HCT116 (cell line): ENCODE measurements at regions not wholly inside any gene's neighbourhood (a gene's known extent, or its start where the extent isn't known, plus 50 kb on each side); places are given as distances from the start of the nearest gene placed in this dataset.

Source experiments
- ATAC-seq: fragments of 200-7000 bp; cut with Tn5 transposase; 2 replicates; pipeline ENCODE4 v1.9.1; 2020; ENCODE audit warnings: mild to moderate bottlenecking, moderate library complexity
- BruUV-seq: library from RNA; stranded (reverse); fragments of 400-500 nt; replicated peaks from 2 replicates; lab custom pipeline; 2021; lab: Mats Ljungman, UMichigan
- CTCF ChIA-PET: fragments of 300-600 bp; sonication (Branson Sonifier 250); formaldehyde crosslinking; loops from one replicate; lab custom pipeline; 2021; ENCODE audit warnings: antibody characterized with exemption; lab: Charles Lee
- POLR2A ChIA-PET: fragments of 300-600, 350-600 bp; sonication (Branson Sonifier 250); formaldehyde crosslinking; loops from one replicate; lab custom pipeline; 2021; ENCODE audit warnings: antibody characterized with exemption; lab: Charles Lee
- RAD21 ChIA-PET, 2 experiments: fragments of 300-600 bp; sonication (Branson Sonifier 250); formaldehyde crosslinking; loops; one replicate each; lab custom pipeline; 2023; ENCODE audit warnings: low total read pairs in 2 of 2; ENCODE audit not compliant: uncharacterized antibody in 2 of 2, unreplicated experiment in 2 of 2, low non-redundant PET in 1 of 2; lab: Charles Lee
- DNase-seq: peaks from one replicate; pipeline ENCODE4 v3.0.0-alpha.2; 2010; ENCODE audit warnings: low read depth, low spot score
- H2AFZ ChIP-seq: fragments of 200-600 bp; shearing (Covaris generic), sonication (generic); 2 replicates; pipeline ENCODE4 v1.6.1; 2017; ENCODE audit warnings: low read depth, mixed run types, mixed read lengths, antibody characterized with exemption, low read length; ENCODE audit not compliant: poor library complexity, severe bottlenecking
- H3K27ac ChIP-seq: 2 replicates; pipeline ENCODE4 v1.5.1; 2012; ENCODE audit warnings: low read depth, low read length
- H3K27me3 ChIP-seq: fragments of 200-600 bp; sonication (generic); 2 replicates; pipeline ENCODE4 v1.6.1; 2016; ENCODE audit warnings: mixed run types, low read length, mixed read lengths; ENCODE audit not compliant: insufficient read depth
- H3K36me3 ChIP-seq, 2 experiments: fragments of 200-500 bp in 1 of 2; fragments of 200-600 bp in 1 of 2; sonication (Bioruptor generic) in 1 of 2; sonication (generic) in 1 of 2; 2 replicates each; pipeline versions ENCODE4 v1.5.1 to v1.6.1; 2014 to 2016; ENCODE audit warnings: low read length in 2 of 2, inconsistent platforms in 1 of 2, mixed read lengths in 1 of 2, mixed run types in 1 of 2; ENCODE audit not compliant: insufficient read depth in 2 of 2, control insufficient read depth in 1 of 2
- H3K4me1 ChIP-seq, 2 experiments: fragments of 200-600 bp in 1 of 2; sonication (generic) in 1 of 2; 2 replicates each; pipeline versions ENCODE4 v1.5.1 to v1.6.1; 2012 to 2017; ENCODE audit warnings: low read length in 2 of 2, inconsistent platforms in 1 of 2, mild to moderate bottlenecking in 1 of 2, mixed read lengths in 1 of 2, mixed run types in 1 of 2, moderate library complexity in 1 of 2; ENCODE audit not compliant: insufficient read depth in 2 of 2, control insufficient read depth in 1 of 2
- H3K4me2 ChIP-seq: fragments of 200-600 bp; sonication (generic); 2 replicates; pipeline ENCODE4 v1.6.1; 2017; ENCODE audit warnings: mixed run types, low read length, mixed read lengths
- H3K4me3 ChIP-seq, 2 experiments: fragments of 200-600 bp in 1 of 2; sonication (generic) in 1 of 2; replicated peaks in 1 of 2; 2 replicates each; pipeline ENCODE4 v1.5.1; 2011 to 2016; ENCODE audit warnings: low read length in 2 of 2, control low read depth in 1 of 2, low read depth in 1 of 2, mild to moderate bottlenecking in 1 of 2, mixed read lengths in 1 of 2, mixed run types in 1 of 2
- H3K79me2 ChIP-seq: fragments of 200-600 bp; sonication (generic); 2 replicates; pipeline ENCODE4 v1.6.1; 2017; ENCODE audit warnings: mild to moderate bottlenecking, mixed run types, low read length, moderate library complexity, mixed read lengths; ENCODE audit not compliant: insufficient read depth
- H3K9ac ChIP-seq: fragments of 200-600 bp; sonication (generic); 2 replicates; pipeline ENCODE4 v1.6.1; 2016; ENCODE audit warnings: low read length, mixed read lengths
- H3K9me2 ChIP-seq: fragments of 200-600 bp; sonication (generic), shearing (Covaris generic); 2 replicates; pipeline ENCODE4 v1.6.1; 2017; ENCODE audit warnings: mixed run types, mild to moderate bottlenecking, moderate library complexity; ENCODE audit not compliant: insufficient read depth
- H3K9me3 ChIP-seq, 2 experiments: fragments of 200-500 bp in 1 of 2; fragments of 200-600 bp in 1 of 2; sonication (Bioruptor generic) in 1 of 2; sonication (generic) in 1 of 2; 2 replicates each; pipeline ENCODE4 v1.6.1; 2014 to 2017; ENCODE audit warnings: low read length in 2 of 2, mixed read lengths in 2 of 2, inconsistent platforms in 1 of 2, low read depth in 1 of 2, mild to moderate bottlenecking in 1 of 2, mixed run types in 1 of 2, moderate library complexity in 1 of 2; ENCODE audit not compliant: control insufficient read depth in 1 of 2, insufficient read depth in 1 of 2
- H4K20me1 ChIP-seq: fragments of 200-600 bp; sonication (generic), shearing (Covaris generic); 2 replicates; pipeline ENCODE4 v1.6.1; 2017; ENCODE audit warnings: mixed run types, mild to moderate bottlenecking, moderate library complexity; ENCODE audit not compliant: insufficient read depth
- CTCF ChIP-seq, 3 experiments: fragments of 200-600 bp in 1 of 3; sonication (generic) in 1 of 3; IDR thresholded peaks in 2 of 3; conservative IDR thresholded peaks in 1 of 3; 2 replicates each; pipeline ENCODE4 v1.5.1; 2012 to 2017; ENCODE audit warnings: low read depth in 2 of 3, low read length in 2 of 3, antibody characterized with exemption in 1 of 3, borderline replicate concordance in 1 of 3, control low read depth in 1 of 3, mild to moderate bottlenecking in 1 of 3, mixed read lengths in 1 of 3, mixed run types in 1 of 3, moderate library complexity in 1 of 3; ENCODE audit not compliant: insufficient read depth in 1 of 3
- ELF1 ChIP-seq: IDR thresholded peaks from 2 replicates; pipeline ENCODE4 v1.6.1; 2012; ENCODE audit warnings: low read depth, borderline replicate concordance
- MAX ChIP-seq: IDR thresholded peaks from 2 replicates; pipeline ENCODE4 v1.6.1; 2012
- RAD21 ChIP-seq: IDR thresholded peaks from 2 replicates; pipeline ENCODE4 v1.6.1; 2012; ENCODE audit warnings: low read depth, mild to moderate bottlenecking
- SIN3A ChIP-seq: IDR thresholded peaks from 2 replicates; pipeline ENCODE4 v1.6.1; 2012; ENCODE audit warnings: low read depth
- SRF ChIP-seq: IDR thresholded peaks from 2 replicates; pipeline ENCODE4 v1.6.1; 2012; ENCODE audit warnings: low read depth
- ZBTB33 ChIP-seq: IDR thresholded peaks from 2 replicates; pipeline ENCODE4 v1.6.1; 2011; ENCODE audit warnings: mild to moderate bottlenecking, low read length, moderate library complexity; ENCODE audit not compliant: insufficient replicate concordance; ENCODE audit errors: extremely low read depth
- ZNF274 ChIP-seq: fragments of 200-500 bp; sonication (Bioruptor generic); IDR thresholded peaks from 2 replicates; pipeline ENCODE4 v1.6.1; 2014; ENCODE audit warnings: mild to moderate bottlenecking, low read depth, low read length, inconsistent platforms
- intact Hi-C: fragments of 100-400 bp; cut with micrococcal nuclease; formaldehyde crosslinking; loops from 2 replicates; pipeline ENCODE4 v1.10.0; 2022
- TF ChIP-seq, protein P1 (sequence below): IDR thresholded peaks from 2 replicates; pipeline ENCODE4 v1.6.1; 2012

- POLR2A ChIA-PET = no interaction called here
- no peak for ATAC-seq
- H3K4me2 ChIP-seq = no peak overlapping the region
- no peaks in the 10 kb centered on the region for H4K20me1 ChIP-seq
- no peak overlapping the region for H3K4me3 ChIP-seq
- TF ChIP-seq ZNF274 (no peak), ELF1 (no peak), SIN3A (no peak), MAX (no peak), RAD21 (no peak), SRF (no peak), CTCF (IDR thresholded peaks at IDR 0.05 in 2 of 3, conservative IDR thresholded peaks at IDR 0.05 in 1 of 3; ENCODE audit: borderline replicate concordance in 1 of 3, insufficient read depth in 1 of 3, low read depth in 2 of 3, low read length in 2 of 3) (no peak), ZBTB33 (no peak)
- TF ChIP-seq, protein P1, sequence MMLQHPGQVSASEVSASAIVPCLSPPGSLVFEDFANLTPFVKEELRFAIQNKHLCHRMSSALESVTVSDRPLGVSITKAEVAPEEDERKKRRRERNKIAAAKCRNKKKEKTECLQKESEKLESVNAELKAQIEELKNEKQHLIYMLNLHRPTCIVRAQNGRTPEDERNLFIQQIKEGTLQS = no peak
- H3K4me1 ChIP-seq = no peaks in the 10 kb centered on the region
- H3K27ac ChIP-seq = no peak overlapping the region
- intact Hi-C loops = no loop called here
- no peaks in the 10 kb centered on the region for H3K9me3 ChIP-seq
- H3K36me3 ChIP-seq = no peaks in the 10 kb centered on the region
- RAD21 ChIA-PET = no interaction called here
- CTCF ChIA-PET = interaction anchor here (2.3 kb wide), 1 partner anchor 15 kb away, joined by 9 read pairs; no protein-coding TSS in a partner anchor
- H3K79me2 ChIP-seq = no peaks in the 10 kb centered on the region
- no TSS peak for BruUV-seq
- no peak overlapping the region for H2AFZ ChIP-seq
- DNase-seq = no peak
- H3K9me2 ChIP-seq = no peaks in the 10 kb centered on the region
- no peaks in the 10 kb centered on the region for H3K27me3 ChIP-seq
- no peak overlapping the region for H3K9ac ChIP-seq
Observed at GRCh38 chr12:73529954-73530353, 1007.7 kb upstream of the ATXN7L3B start.
